SH-SY5Y (cell line): ENCODE measurements at regions not wholly inside any gene's neighbourhood (a gene's known extent, or its start where the extent isn't known, plus 50 kb on each side); places are given as distances from the start of the nearest gene placed in this dataset.

Experiments
- GATA2 ChIP-seq: IDR thresholded peaks from 2 replicates; pipeline ENCODE4 v1.6.1; 2011; ENCODE audit warnings: mild to moderate bottlenecking, low read depth, low read length
- GATA3 ChIP-seq: IDR thresholded peaks from 2 replicates; pipeline ENCODE4 v1.6.1; 2011; ENCODE audit warnings: low read depth, mild to moderate bottlenecking, low read length, moderate library complexity

- TF ChIP-seq GATA2: no peak
- no peak for TF ChIP-seq GATA3
These were observed 366.9 kb upstream of the SPRED2 start for GRCh38 chr2:65799141-65799854.
